ENCODE measurements at regions not wholly inside any gene's neighbourhood (a gene's known extent, or its start where the extent isn't known, plus 50 kb on each side); places are given as distances from the start of the nearest gene placed in this dataset.

DNA sequence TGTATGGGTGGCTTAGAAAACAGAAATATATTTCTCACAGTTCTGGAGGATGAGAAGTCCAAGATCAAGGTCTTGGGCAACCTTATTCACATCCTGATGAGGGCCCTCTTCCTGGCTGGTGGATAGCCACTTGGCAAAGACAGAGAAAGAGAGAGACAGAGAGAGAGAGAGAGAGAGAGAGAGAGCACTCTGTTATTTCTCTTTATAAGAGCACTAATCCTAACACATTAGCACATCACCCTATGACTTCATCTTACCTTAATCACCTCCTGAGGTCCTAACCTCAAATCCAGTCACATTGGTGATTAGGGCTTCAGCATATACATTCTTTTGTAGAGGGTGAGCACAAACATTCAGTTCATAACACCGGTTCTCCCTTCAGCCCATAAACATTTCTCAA is 430.3 kb downstream of the EFNB2 start (continued):
- TF ChIP-seq EGR1 (IDR thresholded peaks at IDR 0.05; ENCODE audit: borderline replicate concordance, low read depth, low read length) (no peak), TAF7 (optimal IDR thresholded peaks at IDR 0.05; ENCODE audit: borderline replicate concordance, low read depth, low read length) (no peak), POU5F1 (IDR thresholded peaks at IDR 0.05; ENCODE audit: low read depth, low read length) (no peak), BRCA1 (IDR thresholded peaks at IDR 0.05; ENCODE audit: low read depth, low read length) (no peak), NRF1 (IDR thresholded peaks at IDR 0.05; ENCODE audit: low read depth, low read length) (no peak)
- TF ChIP-seq, protein P1, sequence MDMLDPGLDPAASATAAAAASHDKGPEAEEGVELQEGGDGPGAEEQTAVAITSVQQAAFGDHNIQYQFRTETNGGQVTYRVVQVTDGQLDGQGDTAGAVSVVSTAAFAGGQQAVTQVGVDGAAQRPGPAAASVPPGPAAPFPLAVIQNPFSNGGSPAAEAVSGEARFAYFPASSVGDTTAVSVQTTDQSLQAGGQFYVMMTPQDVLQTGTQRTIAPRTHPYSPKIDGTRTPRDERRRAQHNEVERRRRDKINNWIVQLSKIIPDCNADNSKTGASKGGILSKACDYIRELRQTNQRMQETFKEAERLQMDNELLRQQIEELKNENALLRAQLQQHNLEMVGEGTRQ (IDR thresholded peaks at IDR 0.05; ENCODE audit: low read length): no peak
